ENCODE measurements at regions not wholly inside any gene's neighbourhood (a gene's known extent, or its start where the extent isn't known, plus 50 kb on each side); places are given as distances from the start of the nearest gene placed in this dataset.
"Not testable (repeated sequence)": the region's sequence is repeated elsewhere in the genome, so short reads cannot be mapped to it uniquely, and the experiment has no call there.

DNA sequence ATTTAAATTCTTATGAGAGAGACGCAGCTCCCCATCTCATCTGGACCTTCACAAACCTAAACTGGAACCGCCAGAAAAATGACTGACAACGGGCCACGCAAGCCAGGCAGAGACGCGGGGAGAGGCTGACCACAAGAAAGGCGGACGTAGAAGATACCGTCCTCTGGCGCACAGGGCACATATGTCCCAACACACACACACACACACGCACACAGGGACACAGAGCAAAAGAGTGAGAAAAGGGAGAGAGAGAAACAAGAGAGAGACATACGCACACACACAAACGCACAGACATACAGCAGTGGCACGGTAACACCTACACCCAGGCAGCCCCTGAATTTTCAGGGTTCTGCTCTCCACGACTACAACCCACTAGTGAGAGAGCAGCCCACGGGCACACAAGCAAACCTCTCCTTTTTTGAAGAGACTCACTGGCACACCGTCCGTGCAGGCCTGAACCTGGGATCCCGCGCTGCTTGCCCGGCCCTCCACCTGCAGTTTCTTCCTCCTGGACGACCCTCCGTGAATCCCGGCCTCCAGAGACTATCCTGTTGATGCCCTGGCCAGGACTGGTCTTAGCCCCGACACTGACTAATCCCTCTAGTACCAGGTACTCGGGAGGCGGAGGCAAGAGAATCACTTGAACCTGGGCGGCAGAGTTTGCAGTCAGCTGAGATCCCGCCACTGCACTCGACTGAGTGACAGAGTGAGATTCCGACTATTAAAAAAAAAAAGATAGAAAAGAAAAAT is 156.5 kb upstream of the ZNF337 start:
- not testable (repeated sequence) for H3K4me1 ChIP-seq (ENCODE audit: control insufficient read depth, insufficient read depth, low read length); H3K27ac ChIP-seq (ENCODE audit: low read depth, low read length); H3K9ac ChIP-seq (ENCODE audit: low read length); H3K36me3 ChIP-seq (ENCODE audit: control insufficient read depth, insufficient read depth, low read length); H3K27me3 ChIP-seq (ENCODE audit: control insufficient read depth, insufficient read depth, low read length)
- H3K4me3 ChIP-seq (ENCODE audit: low read length) = peak overlapping the region; percentile 80

DNA sequence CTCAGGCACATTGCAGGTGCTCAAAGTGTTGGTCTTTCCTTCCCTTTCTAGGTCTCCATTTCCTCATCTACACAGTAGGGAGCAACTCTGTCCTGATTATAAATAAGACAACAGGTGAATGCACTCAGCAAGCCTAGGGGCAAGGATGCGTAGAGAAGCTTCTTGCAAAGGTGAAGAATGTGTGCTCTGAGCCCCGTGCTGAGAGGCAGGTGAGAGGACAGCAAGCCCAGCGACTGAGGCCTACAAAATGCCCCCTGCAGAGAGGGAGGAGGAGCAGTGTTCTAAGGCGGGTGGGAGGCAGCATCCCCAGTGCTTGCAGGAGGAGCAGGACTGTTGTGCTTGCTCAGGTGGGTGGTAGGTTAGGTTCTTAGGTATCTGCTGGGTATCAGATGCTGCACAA is 153.5 kb upstream of the ZNF337 start:
- H3K4me1 ChIP-seq (ENCODE audit: control insufficient read depth, insufficient read depth, low read length); H3K4me3 ChIP-seq (ENCODE audit: low read length); H3K27ac ChIP-seq (ENCODE audit: low read depth, low read length); H3K36me3 ChIP-seq (ENCODE audit: control insufficient read depth, insufficient read depth, low read length); H3K9ac ChIP-seq (ENCODE audit: low read length); H3K27me3 ChIP-seq (ENCODE audit: control insufficient read depth, insufficient read depth, low read length): not testable (repeated sequence)

DNA sequence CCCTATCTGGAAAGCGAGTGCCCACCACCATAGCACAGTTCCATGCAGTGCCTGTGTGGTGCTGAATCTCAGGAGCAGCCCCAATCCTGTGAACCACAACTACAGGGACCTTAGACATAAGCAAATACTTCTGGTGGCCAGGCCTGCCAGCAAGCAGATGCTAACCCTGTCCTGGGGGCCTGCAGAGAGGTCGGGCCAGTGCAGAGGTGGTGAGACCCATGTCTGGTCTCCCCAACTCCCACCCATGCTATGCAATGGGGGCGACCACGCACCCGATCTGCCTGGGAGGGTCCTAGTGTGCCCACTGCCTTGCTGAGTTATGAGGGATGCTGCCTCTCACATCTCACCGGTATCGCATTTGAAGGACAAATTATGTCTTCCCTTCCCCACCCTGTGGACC is 151.6 kb upstream of the ZNF337 start:
- no peaks in the 10 kb centered on the region for H3K36me3 ChIP-seq (ENCODE audit: control insufficient read depth, insufficient read depth, low read length)
- no peak overlapping the region for H3K9ac ChIP-seq (ENCODE audit: low read length)
- H3K4me1 ChIP-seq (ENCODE audit: control insufficient read depth, insufficient read depth, low read length) = no peaks in the 10 kb centered on the region
- H3K27me3 ChIP-seq (ENCODE audit: control insufficient read depth, insufficient read depth, low read length) = no peaks in the 10 kb centered on the region
- H3K27ac ChIP-seq (ENCODE audit: low read depth, low read length) = no peak overlapping the region
- H3K4me3 ChIP-seq (ENCODE audit: low read length) = no peak overlapping the region

DNA sequence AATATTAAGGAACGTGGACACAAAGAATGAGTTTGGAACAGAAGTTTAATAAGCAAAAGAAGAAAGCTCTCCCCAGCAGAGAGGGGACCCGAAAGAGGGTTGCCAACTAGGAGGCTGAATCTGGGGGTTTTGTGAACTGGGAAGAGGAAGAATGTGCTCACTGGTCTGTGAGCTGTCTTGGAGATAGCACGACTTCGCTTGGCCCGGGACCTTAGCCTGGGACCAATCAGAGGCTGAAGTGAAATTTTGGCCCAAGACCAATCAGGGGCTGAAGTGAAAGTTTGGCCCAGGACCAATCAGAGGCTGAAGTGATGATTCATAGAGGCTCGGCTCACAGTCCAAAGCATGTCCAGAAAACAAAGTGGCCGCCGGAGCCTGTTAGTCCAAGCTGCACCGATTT is 148.0 kb upstream of the ZNF337 start:
- H3K4me3 ChIP-seq (ENCODE audit: low read length); H3K27ac ChIP-seq (ENCODE audit: low read depth, low read length); H3K36me3 ChIP-seq (ENCODE audit: control insufficient read depth, insufficient read depth, low read length); H3K9ac ChIP-seq (ENCODE audit: low read length); H3K4me1 ChIP-seq (ENCODE audit: control insufficient read depth, insufficient read depth, low read length); H3K27me3 ChIP-seq (ENCODE audit: control insufficient read depth, insufficient read depth, low read length): not testable (repeated sequence)

DNA sequence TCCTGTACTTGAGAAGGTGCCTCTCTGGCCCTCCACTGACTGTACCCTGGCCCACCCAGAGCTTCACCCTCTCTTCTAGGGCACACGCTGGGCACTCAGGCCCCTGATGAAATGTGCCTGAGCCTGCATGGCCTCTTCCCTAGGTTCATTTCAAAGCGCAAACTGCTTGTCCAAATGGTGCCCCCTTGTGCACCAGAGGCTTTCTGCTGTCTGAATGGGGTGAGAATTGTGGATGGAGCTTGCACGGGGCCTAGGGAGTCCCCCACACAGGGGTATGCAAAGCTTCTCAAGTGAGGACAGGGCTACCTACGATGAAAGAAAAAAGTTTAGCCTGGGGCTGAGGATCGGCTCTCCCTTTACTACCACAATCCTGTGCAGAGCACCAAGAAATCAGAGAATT is 116.9 kb upstream of the ZNF337 start:
- H3K27ac ChIP-seq (ENCODE audit: low read depth, low read length); H3K9ac ChIP-seq (ENCODE audit: low read length); H3K27me3 ChIP-seq (ENCODE audit: control insufficient read depth, insufficient read depth, low read length); H3K36me3 ChIP-seq (ENCODE audit: control insufficient read depth, insufficient read depth, low read length); H3K4me3 ChIP-seq (ENCODE audit: low read length); H3K4me1 ChIP-seq (ENCODE audit: control insufficient read depth, insufficient read depth, low read length): not testable (repeated sequence)

DNA sequence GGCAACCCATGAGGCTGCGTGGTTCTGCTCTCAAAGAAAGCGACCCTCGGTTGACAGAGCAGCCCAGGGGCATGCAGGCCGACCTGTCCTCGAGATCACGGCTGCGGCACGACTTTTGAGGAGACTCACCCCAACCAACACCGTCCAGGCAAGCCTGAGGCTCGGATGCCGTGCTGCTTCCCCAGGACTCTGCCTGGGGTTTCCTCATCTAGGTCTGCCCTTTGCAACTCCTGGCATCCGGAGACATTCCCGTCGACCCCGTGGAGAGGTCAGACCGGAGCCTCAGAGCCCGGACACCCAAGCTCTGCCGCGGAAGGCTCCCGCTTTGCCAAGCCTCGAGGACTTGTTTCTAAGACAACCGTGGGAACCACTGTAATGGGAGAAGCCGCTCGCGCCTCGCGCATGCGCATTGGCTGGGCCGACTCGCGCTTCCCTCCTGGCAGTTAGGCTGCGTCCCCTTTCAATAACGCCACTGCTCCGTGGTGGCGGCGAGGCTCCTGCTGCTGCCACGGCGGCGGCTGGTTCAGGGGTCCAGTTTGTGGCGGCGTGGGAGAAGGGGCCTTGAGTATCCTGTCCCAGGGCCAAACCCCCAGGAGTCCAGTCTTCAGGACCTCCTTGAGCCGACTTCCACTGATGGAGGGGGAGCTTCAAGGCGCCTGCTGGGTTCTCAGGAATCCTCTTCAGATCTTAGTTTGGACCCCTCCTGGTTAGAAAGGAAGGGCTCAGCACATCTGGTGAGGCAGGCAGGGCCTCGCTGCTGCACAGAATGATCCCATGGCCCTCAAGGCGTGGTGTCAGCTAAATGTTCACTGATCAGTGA is 101.7 kb upstream of the ZNF337 start:
- H3K4me1 ChIP-seq (ENCODE audit: control insufficient read depth, insufficient read depth, low read length); H3K36me3 ChIP-seq (ENCODE audit: control insufficient read depth, insufficient read depth, low read length); H3K27ac ChIP-seq (ENCODE audit: low read depth, low read length); H3K27me3 ChIP-seq (ENCODE audit: control insufficient read depth, insufficient read depth, low read length); H3K4me3 ChIP-seq (ENCODE audit: low read length); H3K9ac ChIP-seq (ENCODE audit: low read length): not testable (repeated sequence)

DNA sequence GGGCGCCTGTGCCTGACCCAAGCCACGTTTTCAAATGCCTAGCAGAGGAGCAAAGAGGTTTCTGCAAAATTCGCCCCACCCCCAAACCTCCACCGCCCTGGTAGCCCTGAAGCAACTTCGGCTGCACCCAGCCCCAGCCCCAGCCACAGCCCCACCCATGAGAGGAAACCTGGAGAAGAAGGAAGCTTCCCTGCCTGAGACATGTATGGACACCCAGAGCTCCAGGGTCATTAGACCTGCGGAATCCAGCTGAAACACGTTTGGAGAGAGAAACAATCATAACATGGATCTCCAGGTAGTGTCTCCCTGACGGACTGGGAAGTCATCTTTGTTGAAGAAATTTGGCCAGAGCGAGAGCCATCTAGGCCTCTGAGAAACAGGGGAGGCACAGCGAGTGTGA is 100.4 kb upstream of the ZNF337 start:
- H3K4me3 ChIP-seq (ENCODE audit: low read length); H3K9ac ChIP-seq (ENCODE audit: low read length); H3K27me3 ChIP-seq (ENCODE audit: control insufficient read depth, insufficient read depth, low read length); H3K36me3 ChIP-seq (ENCODE audit: control insufficient read depth, insufficient read depth, low read length); H3K4me1 ChIP-seq (ENCODE audit: control insufficient read depth, insufficient read depth, low read length); H3K27ac ChIP-seq (ENCODE audit: low read depth, low read length): not testable (repeated sequence)

DNA sequence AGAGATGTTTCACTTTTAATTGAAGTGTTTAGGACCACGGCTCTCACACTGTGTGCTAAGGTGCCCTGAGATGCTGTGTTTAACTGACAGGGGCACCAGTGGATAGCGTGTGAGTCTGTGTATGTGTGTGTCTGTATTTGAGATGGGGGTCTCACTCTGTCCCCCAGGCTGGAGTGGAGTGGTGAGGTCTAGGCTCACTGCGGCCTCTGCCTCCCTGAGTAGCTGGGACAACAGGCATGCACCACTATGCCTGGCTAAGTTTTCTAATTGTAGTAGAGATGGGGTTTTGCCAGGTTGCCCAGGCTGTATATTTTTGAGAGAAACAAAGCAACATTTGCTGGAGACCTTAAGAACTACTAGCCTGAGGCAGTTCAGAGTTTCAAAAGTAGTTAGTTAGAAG is 80.6 kb upstream of the ZNF337 start:
- H3K9ac ChIP-seq (ENCODE audit: low read length); H3K4me1 ChIP-seq (ENCODE audit: control insufficient read depth, insufficient read depth, low read length); H3K36me3 ChIP-seq (ENCODE audit: control insufficient read depth, insufficient read depth, low read length); H3K27me3 ChIP-seq (ENCODE audit: control insufficient read depth, insufficient read depth, low read length); H3K27ac ChIP-seq (ENCODE audit: low read depth, low read length); H3K4me3 ChIP-seq (ENCODE audit: low read length): not testable (repeated sequence)

DNA sequence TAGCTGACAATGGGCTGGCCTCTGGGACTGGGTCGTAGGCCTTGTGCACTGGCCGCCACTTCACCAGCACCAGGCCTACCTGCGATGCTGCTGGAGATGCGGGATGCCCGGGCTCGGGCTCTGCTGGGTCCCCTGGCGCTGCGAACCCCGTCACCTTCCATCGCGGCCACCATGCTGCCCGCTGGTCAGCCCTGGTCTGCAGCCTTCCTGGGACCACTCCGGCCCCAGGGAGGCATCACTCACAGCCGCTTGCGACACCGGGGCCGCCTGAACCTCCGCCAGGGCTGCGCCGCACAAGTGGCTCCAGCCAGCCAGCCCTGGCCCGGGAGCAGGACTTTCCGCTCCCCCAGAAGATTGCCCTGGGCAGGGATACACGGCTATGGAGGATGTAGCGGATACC is 78.1 kb upstream of the ZNF337 start:
- H3K27me3 ChIP-seq (ENCODE audit: control insufficient read depth, insufficient read depth, low read length); H3K4me3 ChIP-seq (ENCODE audit: low read length); H3K9ac ChIP-seq (ENCODE audit: low read length); H3K36me3 ChIP-seq (ENCODE audit: control insufficient read depth, insufficient read depth, low read length); H3K4me1 ChIP-seq (ENCODE audit: control insufficient read depth, insufficient read depth, low read length); H3K27ac ChIP-seq (ENCODE audit: low read depth, low read length): not testable (repeated sequence)

DNA sequence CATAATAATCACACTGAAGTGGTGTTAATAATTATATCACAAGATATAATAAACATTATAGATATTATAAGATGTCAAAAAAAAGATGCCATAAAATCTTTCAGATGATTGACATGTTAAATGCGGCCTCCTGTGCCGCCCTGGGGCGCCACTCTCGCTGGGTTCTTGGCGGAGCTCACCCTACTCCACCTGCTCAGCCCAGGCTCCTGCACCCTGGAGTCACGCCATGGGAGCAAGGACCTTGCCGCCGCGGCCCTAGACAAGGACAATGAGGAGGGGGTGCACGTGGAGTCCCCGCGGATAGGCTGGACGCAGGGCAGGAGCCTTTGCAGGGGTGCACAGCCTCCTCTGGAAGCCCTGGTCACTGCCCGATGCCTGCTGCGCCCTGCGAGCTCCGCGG is 77.5 kb upstream of the ZNF337 start:
- not testable (repeated sequence) for H3K36me3 ChIP-seq (ENCODE audit: control insufficient read depth, insufficient read depth, low read length); H3K4me3 ChIP-seq (ENCODE audit: low read length); H3K27ac ChIP-seq (ENCODE audit: low read depth, low read length); H3K9ac ChIP-seq (ENCODE audit: low read length); H3K4me1 ChIP-seq (ENCODE audit: control insufficient read depth, insufficient read depth, low read length); H3K27me3 ChIP-seq (ENCODE audit: control insufficient read depth, insufficient read depth, low read length)

DNA sequence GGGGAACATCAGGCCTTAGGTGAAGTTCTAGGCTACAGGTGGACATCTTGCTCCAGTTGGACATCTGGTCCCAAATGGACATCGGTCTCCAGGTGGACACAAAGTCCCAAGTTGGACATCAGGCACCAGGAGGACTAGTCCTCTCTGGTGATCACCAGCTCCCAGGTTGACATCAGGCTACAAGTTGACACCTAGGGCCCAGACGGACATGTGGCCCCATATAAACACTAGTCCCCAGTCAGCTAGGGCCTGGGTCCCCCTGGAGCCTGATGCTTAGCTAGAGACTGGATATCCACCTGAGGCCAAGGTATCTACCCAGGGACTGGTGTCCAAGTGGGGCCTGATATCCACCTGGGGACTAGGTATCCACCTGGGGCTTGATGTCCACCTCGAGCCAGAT is 75.8 kb upstream of the ZNF337 start:
- not testable (repeated sequence) for H3K4me1 ChIP-seq (ENCODE audit: control insufficient read depth, insufficient read depth, low read length); H3K27ac ChIP-seq (ENCODE audit: low read depth, low read length); H3K36me3 ChIP-seq (ENCODE audit: control insufficient read depth, insufficient read depth, low read length); H3K9ac ChIP-seq (ENCODE audit: low read length); H3K27me3 ChIP-seq (ENCODE audit: control insufficient read depth, insufficient read depth, low read length); H3K4me3 ChIP-seq (ENCODE audit: low read length)

DNA sequence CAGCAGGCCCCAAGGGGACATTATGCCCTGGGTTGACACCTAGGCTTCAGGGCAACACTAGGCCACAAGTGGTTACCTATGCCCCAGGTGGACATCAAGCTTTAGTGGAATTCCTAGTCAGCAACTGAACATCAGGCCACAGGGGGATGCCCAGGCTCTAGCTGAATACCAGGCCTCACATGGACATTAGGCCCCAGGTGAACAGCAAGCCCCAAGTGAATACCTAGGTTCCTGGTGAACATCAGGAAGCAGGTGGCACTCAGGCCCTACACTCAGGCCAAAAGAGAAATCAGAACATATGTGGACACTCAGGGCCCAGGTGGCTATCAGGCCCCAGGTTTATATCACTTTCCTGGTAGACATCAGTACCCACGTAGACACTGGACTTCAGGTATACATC is 75.2 kb upstream of the ZNF337 start:
- not testable (repeated sequence) for H3K9ac ChIP-seq (ENCODE audit: low read length); H3K27ac ChIP-seq (ENCODE audit: low read depth, low read length); H3K4me3 ChIP-seq (ENCODE audit: low read length); H3K27me3 ChIP-seq (ENCODE audit: control insufficient read depth, insufficient read depth, low read length); H3K36me3 ChIP-seq (ENCODE audit: control insufficient read depth, insufficient read depth, low read length); H3K4me1 ChIP-seq (ENCODE audit: control insufficient read depth, insufficient read depth, low read length)

DNA sequence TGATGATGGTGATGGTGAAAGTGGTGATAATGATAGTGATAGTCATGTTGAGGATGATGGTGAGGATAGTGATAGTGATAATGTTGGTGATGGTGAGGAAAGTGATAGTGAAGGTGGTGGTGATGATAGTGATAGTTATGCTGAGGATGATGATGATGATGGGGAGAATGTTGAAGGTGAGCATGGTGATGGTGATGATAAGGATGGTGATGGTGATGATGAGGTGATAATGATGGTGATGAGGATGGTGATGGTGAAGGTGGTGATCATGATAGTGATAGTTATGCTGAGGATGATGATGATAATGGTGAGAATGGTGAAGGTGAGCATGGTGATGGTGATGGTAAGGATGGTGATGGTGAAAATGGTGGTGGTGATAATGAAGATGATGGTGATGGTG is 64.9 kb upstream of the ZNF337 start:
- Histone ChIP-seq H3K4me1 (ENCODE audit: control insufficient read depth, insufficient read depth, low read length) (no peaks in the 10 kb centered on the region), H3K27me3 (ENCODE audit: control insufficient read depth, insufficient read depth, low read length) (no peaks in the 10 kb centered on the region)

More for the DNA sequence above, 64.9 kb upstream of the ZNF337 start:
- Histone ChIP-seq H3K9ac (ENCODE audit: low read length) (no peak overlapping the region), H3K36me3 (ENCODE audit: control insufficient read depth, insufficient read depth, low read length) (no peaks in the 10 kb centered on the region), H3K4me3 (ENCODE audit: low read length) (no peak overlapping the region), H3K27ac (ENCODE audit: low read depth, low read length) (no peak overlapping the region)
